ENCODE measurements at regions not wholly inside any gene's neighbourhood (a gene's known extent, or its start where the extent isn't known, plus 50 kb on each side); places are given as distances from the start of the nearest gene placed in this dataset.
"Not testable (repeated sequence)": the region's sequence is repeated elsewhere in the genome, so short reads cannot be mapped to it uniquely, and the experiment has no call there.

- DNase-seq (ENCODE audit: low spot score): no peak
Measured at GRCh38 chr9:96131825-96132224, 170.2 kb downstream of the HSD17B3 start.

DNA sequence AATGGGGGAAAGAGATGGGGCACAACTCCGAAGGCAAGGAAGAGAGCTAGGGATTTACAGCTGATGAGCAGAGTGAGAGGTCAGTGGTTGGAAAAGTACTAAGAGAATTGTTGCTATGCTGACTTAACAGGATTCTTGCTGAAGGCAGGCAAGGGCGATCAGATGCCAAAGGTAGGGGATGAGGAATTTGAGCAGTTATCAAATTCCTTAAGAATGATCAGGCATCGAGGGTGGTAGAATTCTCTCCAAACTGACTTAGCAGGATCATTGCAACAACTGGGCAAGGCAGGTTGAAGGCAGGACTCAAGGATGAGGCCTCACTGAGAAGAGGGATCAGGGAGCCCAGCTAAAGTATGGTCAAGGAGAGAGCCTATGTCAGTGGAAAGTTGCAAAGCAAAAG lies 171.0 kb downstream of the HSD17B3 start:
- no peak for DNase-seq (ENCODE audit: low spot score)

DNA sequence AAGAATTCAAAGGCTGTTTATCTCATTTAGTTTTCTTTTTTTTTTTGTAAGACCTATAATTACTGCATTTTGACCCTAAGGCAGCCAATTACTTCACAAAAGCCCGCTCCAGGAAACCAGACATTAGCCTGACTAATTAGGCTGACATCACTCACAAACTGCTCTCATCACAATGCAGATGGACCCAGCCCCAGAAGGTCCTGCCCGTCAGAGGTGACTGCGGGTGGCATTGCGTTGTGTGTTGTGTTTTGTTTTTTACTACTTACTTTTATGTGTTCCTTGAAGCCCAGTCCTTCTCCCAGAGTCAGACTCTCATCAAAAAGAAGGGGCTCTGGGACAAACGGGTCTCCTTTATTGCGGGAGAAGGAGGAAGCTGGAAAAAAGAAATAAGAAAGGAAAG lies 172.2 kb downstream of the HSD17B3 start:
- DNase-seq (ENCODE audit: low spot score): no peak

DNA sequence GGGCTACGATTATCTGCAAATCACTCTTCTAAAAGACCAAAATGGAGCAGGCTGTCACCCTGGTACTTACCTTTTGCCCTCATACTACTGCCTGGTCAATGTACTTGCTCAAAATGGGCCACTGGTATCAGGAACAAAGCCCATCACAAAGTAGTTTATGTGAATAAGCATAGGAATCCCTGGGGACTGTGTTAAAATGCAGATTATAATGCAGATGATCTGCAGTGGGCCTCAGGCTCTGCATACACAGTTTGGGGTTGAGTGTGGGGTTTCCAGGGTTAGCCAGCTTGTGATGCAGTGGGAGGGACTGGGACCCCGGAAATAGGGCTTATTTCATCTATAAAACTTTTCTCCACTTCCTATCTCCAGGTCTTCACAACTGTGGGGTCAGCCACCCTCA lies 173.1 kb downstream of the HSD17B3 start:
- DNase-seq (ENCODE audit: low spot score): no peak

GRCh38 chr9:96126321-96126881 lies 175.6 kb downstream of the HSD17B3 start:
- no peak for DNase-seq (ENCODE audit: low spot score)

DNA sequence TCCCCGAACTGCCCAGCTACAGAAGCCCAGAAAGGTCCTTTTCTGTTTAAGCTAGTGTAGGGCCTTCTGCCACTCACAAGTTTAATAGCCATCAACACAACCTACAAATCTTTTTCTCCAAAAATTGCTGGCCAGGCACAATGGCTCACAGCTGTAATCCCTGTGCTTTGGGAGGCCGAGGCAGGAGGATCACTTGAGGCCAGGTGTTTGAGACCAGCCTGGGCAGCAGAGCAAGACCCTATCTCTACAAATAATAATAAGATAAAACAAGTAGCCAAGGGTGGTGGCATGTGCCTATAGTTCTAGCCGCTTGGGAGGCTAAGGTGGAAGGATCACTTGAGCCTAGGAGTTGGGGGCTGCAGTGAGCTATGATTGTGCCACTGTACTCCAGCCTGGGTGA lies 176.4 kb downstream of the HSD17B3 start:
- DNase-seq (ENCODE audit: low spot score): no peak

DNA sequence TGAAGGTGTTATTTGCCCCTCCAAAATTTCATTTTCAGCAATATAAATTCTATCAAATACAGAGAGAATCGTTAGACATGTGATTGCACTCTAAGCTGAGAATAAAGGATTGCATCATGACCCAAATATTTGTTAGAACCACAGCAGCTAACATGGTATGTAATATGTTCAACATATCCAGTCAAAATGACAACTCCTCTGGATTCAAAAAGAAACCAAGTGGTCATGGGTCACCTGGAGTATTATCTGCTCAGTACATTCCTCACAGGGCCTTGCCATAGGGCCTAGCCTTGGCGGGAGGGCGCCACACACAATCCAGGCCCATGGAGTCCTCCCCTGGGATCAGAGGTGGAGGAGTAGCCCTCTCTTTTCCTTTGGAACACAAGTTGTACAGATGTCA lies 179.2 kb downstream of the HSD17B3 start:
- DNase-seq (ENCODE audit: low spot score): no peak

DNA sequence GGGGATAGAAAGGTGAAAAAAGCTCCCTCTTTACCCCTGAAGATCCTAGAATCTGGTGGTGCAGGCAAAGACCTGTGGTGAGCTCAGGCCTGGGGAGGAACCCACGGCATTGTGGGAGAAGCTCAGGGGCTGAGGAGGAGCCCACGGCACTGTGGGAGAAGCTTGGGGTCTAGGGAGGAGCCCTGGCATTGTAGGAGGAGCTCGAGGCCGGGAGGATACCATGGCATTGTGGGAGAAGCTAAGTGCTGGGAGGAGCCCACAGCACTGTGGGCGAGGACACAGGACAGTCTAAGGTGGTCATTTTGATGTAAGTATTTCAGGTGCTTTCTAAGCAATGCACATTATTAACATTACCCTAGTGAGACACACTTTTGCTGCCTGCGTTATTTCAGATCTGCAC lies 179.7 kb downstream of the HSD17B3 start:
- no peak for DNase-seq (ENCODE audit: low spot score)

- no peak for DNase-seq (ENCODE audit: low spot score)
Measured at GRCh38 chr9:96121136-96121535, 180.8 kb downstream of the HSD17B3 start.

DNA sequence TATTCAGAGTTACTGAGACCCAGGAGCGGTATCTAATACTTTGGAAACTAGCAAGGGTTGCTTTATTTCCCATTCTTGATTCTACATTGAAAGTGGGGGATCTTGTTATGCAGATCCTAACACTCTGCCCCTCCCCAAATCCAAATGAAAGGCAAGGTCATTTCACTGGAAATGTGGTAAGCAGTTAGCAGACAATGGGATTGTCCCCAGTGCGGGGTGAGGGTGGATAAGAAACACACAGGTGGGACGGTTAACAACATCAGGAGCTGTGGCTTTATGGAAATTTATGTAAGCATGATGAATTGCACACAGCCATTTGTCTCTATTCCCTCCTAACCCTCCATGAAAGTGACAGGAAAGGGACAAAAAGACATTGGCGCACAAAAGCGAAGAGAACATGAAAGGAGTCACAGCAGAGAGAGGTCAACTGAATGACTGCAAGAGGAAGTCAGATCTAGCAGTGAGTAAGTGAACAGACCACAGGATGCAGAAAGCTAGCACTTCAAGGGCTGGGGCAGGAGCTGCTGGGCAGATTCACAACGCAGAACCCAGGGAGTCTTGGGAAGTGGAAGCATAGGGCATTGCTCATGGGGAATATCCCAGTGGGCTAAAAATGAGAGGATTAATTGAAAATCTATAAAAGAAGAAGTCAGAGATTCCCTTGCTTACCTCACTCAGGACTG lies 184.4 kb downstream of the HSD17B3 start:
- peak; percentile 53 for DNase-seq (ENCODE audit: low spot score)

DNA sequence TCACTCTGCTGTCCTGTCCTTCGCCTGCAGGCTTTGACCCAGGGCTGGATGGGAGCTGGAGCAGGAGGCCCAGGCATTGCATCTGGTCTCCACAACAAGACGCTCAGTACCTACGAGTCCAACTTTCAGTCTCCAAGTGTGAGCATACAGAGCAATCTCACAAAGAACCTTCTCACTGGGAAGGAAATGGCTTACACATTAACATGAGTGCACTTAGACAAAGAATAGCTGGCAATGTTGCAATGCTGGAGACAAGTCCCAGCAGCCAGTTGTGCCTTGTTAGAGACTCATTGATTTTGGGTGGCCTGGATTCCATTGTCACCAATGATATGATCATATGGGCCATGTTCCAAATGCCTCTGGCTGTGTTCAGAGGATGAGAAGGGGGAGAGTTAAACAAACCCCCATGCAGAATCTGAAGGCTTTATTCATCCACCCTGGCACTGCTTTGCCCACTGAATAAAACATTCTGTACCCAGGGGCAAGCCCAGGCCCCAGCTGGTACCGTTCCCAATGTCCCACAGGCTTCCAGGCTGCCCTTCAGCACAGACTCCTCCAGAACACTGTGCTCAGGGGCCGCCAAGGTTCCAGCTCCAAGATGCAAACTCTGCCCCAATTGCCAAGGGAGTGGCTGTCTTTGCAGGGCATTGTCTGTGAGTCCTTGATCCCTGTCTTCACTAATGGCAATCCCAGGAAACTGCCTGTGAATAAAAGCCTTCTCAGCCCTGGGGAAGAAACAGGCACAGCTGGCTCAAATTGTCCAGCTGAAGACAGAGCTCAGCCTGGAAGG lies 185.5 kb downstream of the HSD17B3 start:
- peak; percentile 100 for DNase-seq (ENCODE audit: low spot score)

- no peak for DNase-seq (ENCODE audit: low spot score)
Measured at GRCh38 chr9:96115836-96116235, 186.1 kb downstream of the HSD17B3 start.

- peak; percentile 34 for DNase-seq (ENCODE audit: low spot score)
Measured at GRCh38 chr9:96113032-96113431, 188.9 kb downstream of the HSD17B3 start.

- DNase-seq (ENCODE audit: low spot score): no peak
Measured at GRCh38 chr9:96109680-96110351, 192.2 kb downstream of the HSD17B3 start.

GRCh38 chr9:96108691-96109380 lies 193.1 kb downstream of the HSD17B3 start:
- DNase-seq (ENCODE audit: low spot score): no peak

DNA sequence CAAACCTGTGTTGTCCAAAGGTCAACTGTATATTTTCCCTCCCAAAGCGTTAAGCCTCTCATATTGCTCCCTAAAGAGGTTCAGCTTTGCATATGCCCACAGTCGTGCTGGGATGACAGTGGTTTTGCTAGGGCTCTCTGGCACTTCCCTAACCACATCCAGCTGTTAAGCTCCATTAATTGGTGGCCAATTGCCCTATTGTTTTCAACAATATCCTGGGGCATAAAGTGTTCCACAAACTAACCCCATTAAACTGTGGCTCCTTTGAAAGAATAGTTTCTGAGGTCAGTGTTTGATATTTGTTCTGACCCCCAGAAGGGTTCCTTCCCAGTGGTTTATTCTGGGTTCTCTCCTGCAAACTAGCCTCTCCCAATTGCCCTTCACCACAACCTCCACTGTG lies 194.5 kb downstream of the HSD17B3 start:
- DNase-seq (ENCODE audit: low spot score): no peak

GRCh38 chr9:96100385-96101300 lies 201.3 kb downstream of the HSD17B3 start:
- no peak for DNase-seq (ENCODE audit: low spot score)

DNA sequence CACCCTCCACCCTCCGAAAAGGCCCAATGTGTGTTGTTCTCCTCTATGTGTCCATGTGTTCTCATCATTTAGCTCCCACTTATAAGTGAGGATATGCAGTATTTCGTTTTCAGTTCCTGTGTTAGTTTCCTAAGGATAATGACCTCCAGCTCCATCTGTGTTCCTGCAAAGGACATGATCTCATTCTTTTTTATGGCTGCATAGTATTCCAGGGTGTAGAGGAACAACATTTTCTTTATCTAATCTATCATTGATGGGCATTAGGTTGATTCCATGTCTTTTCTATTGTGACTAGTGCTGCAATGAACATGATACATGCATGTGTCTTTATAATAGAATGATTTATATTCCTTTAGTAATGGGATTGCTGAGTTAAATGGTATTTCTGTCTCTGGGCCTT lies 211.3 kb downstream of the HSD17B3 start:
- not testable (repeated sequence) for DNase-seq (ENCODE audit: low spot score)

DNA sequence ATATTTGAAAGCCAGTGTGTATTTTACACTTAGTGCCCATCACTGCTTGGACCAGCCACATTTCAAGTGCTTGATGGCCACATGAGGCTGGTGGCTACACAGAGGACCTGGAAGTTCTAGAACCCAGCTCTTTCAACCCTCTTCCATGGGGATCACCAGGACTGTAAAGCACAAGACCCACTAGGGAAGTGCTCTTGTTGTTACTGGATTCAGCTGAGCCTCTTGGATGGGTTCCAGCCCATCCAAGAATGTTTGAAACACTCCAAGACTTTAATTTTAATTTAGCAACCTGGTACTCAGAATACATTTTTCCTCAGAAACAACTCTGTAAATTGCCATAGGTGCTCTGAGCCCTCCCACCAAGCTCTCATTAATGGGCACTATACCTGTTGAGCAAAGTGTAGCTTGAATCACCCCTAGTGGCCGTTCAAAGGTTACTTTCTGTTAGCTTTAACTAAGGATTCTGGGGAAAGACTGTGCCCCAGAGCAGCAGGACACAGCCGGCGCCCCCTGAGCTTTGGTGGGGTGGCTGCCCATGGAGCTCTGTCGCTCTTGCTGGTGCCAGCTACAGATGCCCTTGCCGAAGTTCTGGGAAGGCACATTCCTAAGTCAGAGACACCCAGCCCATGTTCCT lies 212.4 kb downstream of the HSD17B3 start:
- no peak for DNase-seq (ENCODE audit: low spot score)

DNA sequence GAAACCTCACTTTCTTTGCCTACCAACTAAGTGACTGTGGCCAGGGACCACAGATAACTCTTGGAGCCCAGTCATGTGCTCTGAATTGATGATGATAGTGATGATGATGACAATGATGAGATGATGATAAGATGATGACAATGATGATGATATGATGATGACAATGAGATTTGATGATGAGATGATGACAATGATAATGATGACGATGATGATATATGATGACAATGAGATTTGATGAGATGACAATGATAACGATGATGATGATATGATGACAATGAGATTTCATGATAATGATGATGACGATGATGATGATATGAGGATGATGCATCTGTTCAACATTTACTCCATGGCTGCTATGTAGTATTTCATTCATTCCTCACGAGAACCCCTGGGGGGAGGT lies 213.0 kb downstream of the ERCC6L2 start:
- DNase-seq (ENCODE audit: low spot score): no peak
